Rectal smooth muscle tissue (tissue), 1 donor: ENCODE measurements at regions not wholly inside any gene's neighbourhood (a gene's known extent, or its start where the extent isn't known, plus 50 kb on each side); places are given as distances from the start of the nearest gene placed in this dataset.

Experiments used
- H3K27ac ChIP-seq: one replicate; pipeline ENCODE4 v1.7.0; 2013; ENCODE audit warnings: low read depth, low read length, inconsistent platforms
- H3K27me3 ChIP-seq: one replicate; pipeline ENCODE4 v1.7.0; 2013; ENCODE audit warnings: low read length; ENCODE audit not compliant: control insufficient read depth, insufficient read depth
- H3K36me3 ChIP-seq: one replicate; pipeline ENCODE4 v1.7.0; 2013; ENCODE audit warnings: low read length; ENCODE audit not compliant: control insufficient read depth, insufficient read depth
- H3K4me1 ChIP-seq: one replicate; pipeline ENCODE4 v1.7.0; 2013; ENCODE audit warnings: low read length; ENCODE audit not compliant: control insufficient read depth, insufficient read depth
- H3K4me3 ChIP-seq: one replicate; pipeline ENCODE4 v1.7.0; 2013; ENCODE audit warnings: low read length
- H3K9ac ChIP-seq: one replicate; pipeline ENCODE4 v1.7.0; 2013; ENCODE audit warnings: low read length

DNA sequence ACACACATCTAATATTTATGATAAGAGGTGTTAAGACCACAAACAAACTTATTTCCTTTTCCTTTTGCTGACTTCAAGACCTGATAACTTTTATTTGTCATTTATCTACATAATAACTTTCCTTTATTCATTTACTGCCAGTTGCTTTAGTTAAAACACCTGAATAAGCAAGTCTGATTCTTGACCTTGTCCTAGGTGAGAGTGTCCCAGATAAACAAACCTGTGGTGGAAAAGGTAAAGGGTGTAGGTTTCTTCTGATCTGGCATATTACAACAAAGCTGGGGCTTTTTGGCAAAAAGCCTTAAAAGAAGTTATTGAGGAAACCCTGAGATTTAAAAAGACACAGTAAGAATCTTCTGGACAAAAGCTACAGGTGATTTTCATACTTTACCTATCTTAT, 191.5 kb downstream of the ZBBX start:
- H3K27ac ChIP-seq, result no peak overlapping the region
- no peak overlapping the region for H3K4me3 ChIP-seq
- no peak overlapping the region for H3K9ac ChIP-seq
- H3K4me1 ChIP-seq, result no peaks in the 10 kb centered on the region
- H3K36me3 ChIP-seq, result no peaks in the 10 kb centered on the region
- H3K27me3 ChIP-seq, result no peaks in the 10 kb centered on the region

DNA sequence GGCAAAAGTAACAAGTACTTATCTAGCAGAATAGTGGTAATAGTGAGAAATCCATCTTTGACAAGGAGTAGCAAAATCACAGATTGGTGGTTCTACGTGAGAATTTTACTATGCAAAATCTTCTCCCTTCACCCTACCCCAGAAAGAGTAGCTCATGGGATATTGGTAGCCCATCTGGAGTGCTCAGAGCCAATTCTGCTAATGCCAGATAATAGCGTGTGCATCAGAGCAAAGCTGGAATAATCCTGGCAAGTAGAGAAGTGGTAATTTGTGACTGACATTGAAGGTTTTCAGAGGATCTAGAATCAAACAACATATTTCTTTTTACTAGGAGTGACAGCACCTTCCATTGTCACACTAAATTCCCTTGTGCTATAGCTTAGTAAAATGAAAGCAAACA, 192.9 kb downstream of the ZBBX start:
- no peaks in the 10 kb centered on the region for H3K4me1 ChIP-seq
- no peak overlapping the region for H3K4me3 ChIP-seq
- no peak overlapping the region for H3K27ac ChIP-seq
- no peaks in the 10 kb centered on the region for H3K27me3 ChIP-seq
- H3K9ac ChIP-seq, result no peak overlapping the region
- H3K36me3 ChIP-seq, result no peaks in the 10 kb centered on the region

DNA sequence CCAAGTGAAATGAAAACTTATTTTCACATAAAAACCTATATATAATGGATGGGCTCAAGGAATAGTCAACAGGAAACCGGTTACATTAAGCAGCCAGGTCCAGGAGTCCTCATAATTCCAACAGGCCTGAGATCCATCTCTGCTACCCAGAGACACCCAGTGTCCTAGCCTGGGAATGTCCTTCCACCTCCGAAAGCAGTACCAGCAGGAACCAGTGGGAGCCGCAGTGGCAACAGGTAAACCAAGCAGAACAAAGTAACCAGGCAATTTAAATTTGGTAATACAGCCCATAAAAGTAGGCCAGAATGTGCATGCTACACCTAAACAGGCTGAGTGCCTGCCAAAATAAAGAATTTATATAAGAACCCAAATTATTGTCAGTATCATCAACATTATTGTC, 195.6 kb downstream of the ZBBX start:
- no peaks in the 10 kb centered on the region for H3K27me3 ChIP-seq
- H3K27ac ChIP-seq, result no peak overlapping the region
- no peak overlapping the region for H3K9ac ChIP-seq
- H3K4me1 ChIP-seq, result no peaks in the 10 kb centered on the region
- no peaks in the 10 kb centered on the region for H3K36me3 ChIP-seq
- no peak overlapping the region for H3K4me3 ChIP-seq

DNA sequence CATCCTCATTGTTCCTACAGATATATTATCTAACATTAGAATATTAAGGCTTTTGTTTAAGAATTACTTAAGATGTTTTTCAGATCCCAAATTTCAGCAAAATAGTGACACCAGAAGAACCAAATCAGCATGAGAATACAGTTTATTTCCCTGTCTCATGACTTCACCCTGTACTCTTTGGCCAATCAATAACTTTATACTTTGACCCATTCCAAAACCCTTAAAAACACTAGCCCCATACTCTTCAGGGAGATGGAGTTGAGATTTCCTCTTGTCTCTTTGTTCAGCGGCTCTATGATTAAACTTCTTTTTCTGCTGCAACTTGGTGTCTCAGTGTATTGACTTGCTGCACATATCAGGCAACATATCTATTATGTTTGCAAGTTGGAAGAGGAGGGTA, 207.7 kb downstream of the ZBBX start:
- no peak overlapping the region for H3K4me3 ChIP-seq

DNA sequence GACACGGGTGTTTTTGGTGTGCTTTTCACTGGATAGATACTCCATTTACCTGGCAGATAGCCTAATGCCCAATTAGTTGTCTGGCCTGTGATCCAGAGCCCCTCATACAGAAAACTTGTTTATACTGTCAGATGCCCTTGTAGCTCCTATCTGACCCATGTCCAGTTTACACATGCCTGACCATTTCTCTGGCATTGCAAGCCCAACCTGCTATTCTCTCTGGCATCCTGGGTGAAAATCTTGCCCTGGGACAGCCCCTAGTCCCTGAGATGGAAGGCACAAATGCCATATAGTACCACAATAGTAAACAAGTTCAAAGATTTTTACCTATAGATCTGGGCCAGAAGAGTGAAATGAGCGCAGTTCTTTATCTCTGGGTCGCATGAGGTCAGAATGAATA, 212.6 kb downstream of the ZBBX start:
- Histone ChIP-seq H3K36me3 (no peaks in the 10 kb centered on the region), H3K27ac (no peak overlapping the region)

More for the DNA sequence above, 207.7 kb downstream of the ZBBX start:
- Histone ChIP-seq H3K4me1 (no peaks in the 10 kb centered on the region), H3K36me3 (no peaks in the 10 kb centered on the region), H3K9ac (no peak overlapping the region), H3K27ac (no peak overlapping the region), H3K27me3 (no peaks in the 10 kb centered on the region)

DNA sequence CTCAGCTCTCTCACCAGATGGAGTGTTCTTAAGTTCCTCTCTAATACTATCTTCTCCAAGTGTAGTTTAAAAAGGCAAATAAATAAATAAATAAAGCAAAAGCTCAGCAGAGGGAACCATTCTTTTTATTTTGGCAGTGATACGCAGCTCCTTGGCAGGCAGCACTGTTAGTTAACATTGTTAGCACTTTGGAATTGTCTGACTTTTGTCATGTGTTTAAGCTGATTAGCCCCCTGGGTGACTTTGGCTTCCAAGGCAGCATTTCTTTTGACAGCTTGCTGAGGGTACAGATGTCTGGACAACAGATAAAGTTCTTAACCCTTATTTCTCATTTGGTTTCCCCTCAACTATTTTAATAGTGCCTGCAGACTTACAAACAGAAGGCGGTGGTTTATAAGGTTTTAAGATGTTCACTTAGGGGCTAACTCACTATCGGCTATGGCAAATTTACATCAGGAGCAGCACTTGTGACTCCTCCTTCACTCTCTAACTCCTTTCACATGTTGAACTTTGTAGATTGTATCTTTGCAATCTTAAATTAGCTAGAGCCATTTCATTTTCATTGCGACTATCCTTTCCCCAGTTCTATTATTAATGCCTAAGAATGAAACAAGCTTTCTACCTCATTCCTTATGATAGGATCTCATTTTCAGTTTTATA, 213.4 kb downstream of the ZBBX start:
- Histone ChIP-seq H3K4me3 (no peak overlapping the region), H3K9ac (no peak overlapping the region), H3K4me1 (no peaks in the 10 kb centered on the region), H3K36me3 (no peaks in the 10 kb centered on the region), H3K27me3 (no peaks in the 10 kb centered on the region), H3K27ac (no peak overlapping the region)

More for the DNA sequence above, 212.6 kb downstream of the ZBBX start:
- no peaks in the 10 kb centered on the region for H3K4me1 ChIP-seq
- H3K27me3 ChIP-seq, result no peaks in the 10 kb centered on the region
- H3K4me3 ChIP-seq, result no peak overlapping the region
- H3K9ac ChIP-seq, result no peak overlapping the region

DNA sequence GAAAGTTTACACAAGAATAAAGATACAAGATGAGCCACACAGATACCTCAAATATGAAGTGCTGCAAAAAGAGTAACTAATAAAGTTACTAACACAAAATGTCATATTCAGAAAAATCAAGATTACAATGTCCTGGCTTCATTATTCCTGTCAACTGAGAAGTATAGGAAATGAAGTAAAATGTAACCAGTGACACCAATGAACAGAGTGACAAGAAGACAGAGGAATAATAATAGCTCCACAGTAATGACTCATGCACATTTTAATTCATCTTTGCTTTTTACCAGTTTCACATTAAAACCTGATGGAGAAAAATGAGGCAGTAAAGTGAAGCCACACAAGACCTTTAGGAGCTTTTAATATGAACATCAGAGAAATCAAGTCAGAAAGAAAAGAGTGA, 214.1 kb downstream of the ZBBX start:
- H3K9ac ChIP-seq, result no peak overlapping the region
- no peak overlapping the region for H3K4me3 ChIP-seq
- H3K4me1 ChIP-seq, result no peaks in the 10 kb centered on the region
- H3K27me3 ChIP-seq, result no peaks in the 10 kb centered on the region
- H3K36me3 ChIP-seq, result no peaks in the 10 kb centered on the region
- H3K27ac ChIP-seq, result no peak overlapping the region

DNA sequence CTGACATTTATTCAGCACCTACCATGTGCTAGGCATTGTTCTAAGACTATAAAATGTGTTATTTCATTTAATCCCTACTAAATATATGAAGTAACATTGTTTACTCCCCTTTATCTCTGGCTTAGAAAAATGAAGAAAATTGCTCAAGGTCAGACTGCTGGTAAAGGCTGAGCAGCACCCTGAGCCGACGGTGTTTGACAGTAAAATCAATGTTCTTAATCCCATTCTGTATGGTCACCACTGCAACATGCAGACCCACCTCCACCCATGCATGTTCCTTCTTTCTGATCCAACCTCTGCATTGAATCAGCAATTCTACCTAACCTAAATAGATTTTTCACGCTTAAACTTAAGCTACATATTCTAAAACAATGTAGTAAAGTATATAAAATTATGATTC, 216.5 kb downstream of the ZBBX start:
- Histone ChIP-seq H3K36me3 (no peaks in the 10 kb centered on the region), H3K9ac (no peak overlapping the region), H3K27me3 (no peaks in the 10 kb centered on the region), H3K27ac (no peak overlapping the region), H3K4me3 (no peak overlapping the region), H3K4me1 (no peaks in the 10 kb centered on the region)

DNA sequence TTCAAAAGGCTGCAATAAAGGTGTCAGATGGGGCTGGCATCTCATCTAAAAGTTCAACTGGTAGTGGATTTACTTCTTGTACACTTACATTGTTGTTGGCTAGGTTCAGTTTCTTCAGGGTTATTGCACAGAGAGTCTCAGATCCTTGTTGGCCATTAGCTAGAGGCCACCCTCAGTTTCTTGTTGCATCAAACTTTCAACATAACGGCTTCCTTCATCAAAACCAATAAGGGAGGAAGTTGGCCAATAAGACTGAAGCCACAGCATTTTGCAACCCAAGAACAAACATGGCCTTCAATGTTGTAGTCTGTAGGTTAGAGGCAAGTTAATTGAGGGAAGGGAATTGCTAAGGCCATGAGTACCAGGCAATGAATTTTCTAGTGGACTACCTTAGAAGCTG, 218.0 kb downstream of the ZBBX start:
- no peak overlapping the region for H3K4me3 ChIP-seq
- no peaks in the 10 kb centered on the region for H3K36me3 ChIP-seq
- no peak overlapping the region for H3K27ac ChIP-seq
- H3K27me3 ChIP-seq, result no peaks in the 10 kb centered on the region
- H3K4me1 ChIP-seq, result no peaks in the 10 kb centered on the region
- no peak overlapping the region for H3K9ac ChIP-seq

DNA sequence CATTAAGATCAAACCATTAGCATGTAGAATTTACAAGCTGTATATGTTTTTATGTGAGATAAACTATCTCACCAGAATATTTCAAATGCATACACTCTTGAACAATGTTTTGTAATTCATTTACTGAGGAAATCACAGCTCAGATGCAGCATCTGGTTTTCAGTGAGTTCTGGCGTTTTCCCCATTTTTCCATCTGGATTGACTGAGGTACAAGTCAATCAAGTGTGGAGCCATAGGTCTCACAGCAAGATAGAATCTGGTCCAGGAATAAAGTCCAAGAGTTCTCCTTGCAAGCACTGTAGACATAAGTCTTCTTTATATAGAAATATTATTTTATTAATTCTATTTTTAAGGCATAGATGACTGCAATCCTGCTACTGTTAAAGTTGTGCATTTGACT, 219.3 kb downstream of the ZBBX start:
- Histone ChIP-seq H3K36me3 (no peaks in the 10 kb centered on the region), H3K27ac (no peak overlapping the region), H3K9ac (no peak overlapping the region), H3K4me1 (no peaks in the 10 kb centered on the region), H3K27me3 (no peaks in the 10 kb centered on the region), H3K4me3 (no peak overlapping the region)

DNA sequence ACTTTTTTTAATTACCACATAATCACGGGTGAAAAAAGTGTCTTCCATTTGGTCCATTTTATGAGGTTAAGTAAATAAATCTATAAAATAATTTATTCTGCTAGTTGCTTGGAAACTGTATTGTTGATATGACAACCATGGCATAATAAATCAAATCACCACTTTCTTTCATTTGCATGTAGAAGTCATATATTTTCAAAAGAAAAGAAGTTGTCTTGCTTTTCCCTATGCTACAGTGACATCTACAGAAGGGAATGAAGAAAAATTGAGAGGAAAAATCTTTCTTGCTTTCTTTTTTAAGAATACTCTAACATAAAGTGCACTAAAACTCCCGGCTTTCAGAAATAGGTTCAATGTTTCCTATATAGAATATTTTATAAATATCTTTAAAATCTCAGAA, 228.5 kb downstream of the ZBBX start:
- no peaks in the 10 kb centered on the region for H3K36me3 ChIP-seq
- H3K27me3 ChIP-seq, result no peaks in the 10 kb centered on the region
- no peaks in the 10 kb centered on the region for H3K4me1 ChIP-seq
- no peak overlapping the region for H3K27ac ChIP-seq
- H3K4me3 ChIP-seq, result no peak overlapping the region
- H3K9ac ChIP-seq, result no peak overlapping the region

DNA sequence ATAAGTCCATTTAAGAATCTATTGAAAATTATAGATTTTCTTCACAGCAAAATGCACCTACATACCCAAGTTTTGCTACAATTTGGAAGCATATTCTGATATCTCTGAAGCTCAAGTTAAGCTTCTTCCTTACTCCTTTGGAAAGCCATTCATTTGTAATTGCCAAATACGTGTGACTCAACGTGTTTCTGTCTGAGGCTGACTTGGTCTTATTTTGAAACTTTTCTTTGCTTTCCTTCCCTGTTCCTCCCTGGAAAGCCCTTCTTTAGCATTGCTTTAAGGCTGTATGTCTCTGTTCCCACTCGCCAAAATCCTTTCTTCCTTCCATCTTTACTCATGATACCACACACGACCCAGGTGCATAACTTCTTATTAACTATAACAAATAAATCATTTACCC, 232.0 kb downstream of the ZBBX start:
- H3K4me1 ChIP-seq, result no peaks in the 10 kb centered on the region
- H3K27ac ChIP-seq, result no peak overlapping the region
- no peak overlapping the region for H3K9ac ChIP-seq
- no peak overlapping the region for H3K4me3 ChIP-seq
- H3K36me3 ChIP-seq, result no peaks in the 10 kb centered on the region
- no peaks in the 10 kb centered on the region for H3K27me3 ChIP-seq

DNA sequence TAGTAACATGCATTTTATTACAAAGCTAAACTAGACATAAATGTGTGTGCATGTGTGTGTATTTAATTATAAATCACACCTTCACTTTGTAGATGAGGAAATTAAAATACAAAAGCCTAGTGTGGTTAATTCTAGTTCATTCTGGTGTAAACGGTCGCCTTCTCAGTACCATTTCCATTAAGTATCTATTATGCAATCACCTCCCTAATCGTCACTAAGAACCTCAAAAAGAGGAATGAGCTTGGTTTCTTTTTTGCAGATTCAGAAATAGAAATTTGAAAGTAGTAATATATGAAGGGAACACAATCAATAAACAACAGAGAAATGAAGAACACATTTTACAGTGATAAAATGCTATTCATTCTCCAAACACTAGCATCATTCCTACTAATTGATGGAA, 233.2 kb downstream of the ZBBX start:
- Histone ChIP-seq H3K27me3 (no peaks in the 10 kb centered on the region), H3K27ac (no peak overlapping the region), H3K36me3 (no peaks in the 10 kb centered on the region), H3K9ac (no peak overlapping the region), H3K4me3 (no peak overlapping the region), H3K4me1 (no peaks in the 10 kb centered on the region)
